Bronchial epithelial cell (primary cell): ENCODE measurements at regions not wholly inside any gene's neighbourhood (a gene's known extent, or its start where the extent isn't known, plus 50 kb on each side); places are given as distances from the start of the nearest gene placed in this dataset.

Source experiments
- DNase-seq: peaks from one replicate; pipeline ENCODE4 v3.0.0-alpha.2; 2010; ENCODE audit warnings: low read depth
- FAIRE-seq: peaks from 2 replicates; lab custom pipeline; 2011; peaks lifted over from hg19 to GRCh38; lab: Jason Lieb, UNC
- H3K27me3 ChIP-seq: 2 replicates; pipeline ENCODE4 v1.5.1; 2011; ENCODE audit warnings: low read length; ENCODE audit not compliant: control insufficient read depth, insufficient read depth
- H3K36me3 ChIP-seq: 2 replicates; pipeline ENCODE4 v1.5.1; 2011; ENCODE audit warnings: low read length; ENCODE audit not compliant: control insufficient read depth, insufficient read depth
- H3K4me3 ChIP-seq: 2 replicates; pipeline ENCODE4 v1.5.1; 2011; ENCODE audit warnings: mild to moderate bottlenecking, low read depth, low read length, control low read depth
- TF ChIP-seq, protein P1 (sequence below): IDR thresholded peaks from 2 replicates; pipeline ENCODE4 v1.5.1; 2011; ENCODE audit warnings: mild to moderate bottlenecking, moderate library complexity, low read length, control low read depth, inconsistent platforms; ENCODE audit not compliant: insufficient read depth, severe bottlenecking

DNA sequence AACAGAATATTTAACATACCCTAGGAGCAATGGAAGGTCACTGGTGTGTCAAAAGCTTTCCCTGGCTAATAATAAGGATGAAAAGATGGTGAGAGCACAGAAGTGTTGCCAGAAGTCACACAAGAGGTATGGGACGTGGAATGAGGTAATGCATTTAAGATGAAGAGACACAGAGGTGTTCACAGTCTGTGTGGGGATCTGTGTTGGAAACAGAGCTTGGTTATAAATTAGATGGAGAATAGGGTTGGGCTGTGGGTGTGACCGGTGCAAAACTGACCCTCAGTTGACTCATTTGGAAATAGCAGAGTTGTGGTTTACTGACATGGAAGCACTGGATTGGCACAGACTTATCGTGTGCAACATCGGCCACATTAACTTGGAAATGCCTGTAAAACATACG, 372.5 kb downstream of the SATB2 start:
- no peak for DNase-seq
- FAIRE-seq: no peak
- Histone ChIP-seq H3K27me3 (no peaks in the 10 kb centered on the region), H3K4me3 (no peak overlapping the region), H3K36me3 (no peaks in the 10 kb centered on the region)
- TF ChIP-seq, protein P1, sequence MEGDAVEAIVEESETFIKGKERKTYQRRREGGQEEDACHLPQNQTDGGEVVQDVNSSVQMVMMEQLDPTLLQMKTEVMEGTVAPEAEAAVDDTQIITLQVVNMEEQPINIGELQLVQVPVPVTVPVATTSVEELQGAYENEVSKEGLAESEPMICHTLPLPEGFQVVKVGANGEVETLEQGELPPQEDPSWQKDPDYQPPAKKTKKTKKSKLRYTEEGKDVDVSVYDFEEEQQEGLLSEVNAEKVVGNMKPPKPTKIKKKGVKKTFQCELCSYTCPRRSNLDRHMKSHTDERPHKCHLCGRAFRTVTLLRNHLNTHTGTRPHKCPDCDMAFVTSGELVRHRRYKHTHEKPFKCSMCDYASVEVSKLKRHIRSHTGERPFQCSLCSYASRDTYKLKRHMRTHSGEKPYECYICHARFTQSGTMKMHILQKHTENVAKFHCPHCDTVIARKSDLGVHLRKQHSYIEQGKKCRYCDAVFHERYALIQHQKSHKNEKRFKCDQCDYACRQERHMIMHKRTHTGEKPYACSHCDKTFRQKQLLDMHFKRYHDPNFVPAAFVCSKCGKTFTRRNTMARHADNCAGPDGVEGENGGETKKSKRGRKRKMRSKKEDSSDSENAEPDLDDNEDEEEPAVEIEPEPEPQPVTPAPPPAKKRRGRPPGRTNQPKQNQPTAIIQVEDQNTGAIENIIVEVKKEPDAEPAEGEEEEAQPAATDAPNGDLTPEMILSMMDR: no peak

DNA sequence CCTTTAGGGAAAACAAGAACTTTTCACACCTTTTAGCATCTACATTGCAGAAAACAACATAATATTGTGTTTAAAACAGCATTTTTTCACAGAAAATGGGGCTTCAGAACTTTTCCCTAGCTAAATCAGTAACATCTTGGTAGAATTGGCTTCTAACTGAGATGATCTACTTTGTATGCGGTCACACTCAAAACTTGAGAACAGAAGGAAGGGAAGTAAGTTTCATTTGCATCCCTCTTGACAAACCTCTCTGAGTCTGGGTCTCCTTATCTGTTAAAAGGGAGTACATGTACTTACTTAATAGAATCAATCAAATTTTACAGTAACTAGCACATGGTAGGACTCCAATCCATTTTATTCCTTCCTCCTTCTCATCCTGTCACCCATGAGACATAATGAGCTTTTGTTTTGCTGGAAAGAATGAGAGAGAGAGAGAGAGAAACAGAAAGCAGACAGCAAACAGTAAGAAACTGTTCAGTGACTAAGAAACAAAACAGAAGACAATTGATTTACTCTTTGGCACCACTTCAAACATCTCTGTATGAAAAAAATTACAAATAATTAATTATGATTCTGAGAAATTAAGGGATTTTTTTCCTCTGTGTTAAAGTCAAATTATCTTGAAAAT, 387.3 kb downstream of the SATB2 start:
- TF ChIP-seq, protein P1: no peak

DNA sequence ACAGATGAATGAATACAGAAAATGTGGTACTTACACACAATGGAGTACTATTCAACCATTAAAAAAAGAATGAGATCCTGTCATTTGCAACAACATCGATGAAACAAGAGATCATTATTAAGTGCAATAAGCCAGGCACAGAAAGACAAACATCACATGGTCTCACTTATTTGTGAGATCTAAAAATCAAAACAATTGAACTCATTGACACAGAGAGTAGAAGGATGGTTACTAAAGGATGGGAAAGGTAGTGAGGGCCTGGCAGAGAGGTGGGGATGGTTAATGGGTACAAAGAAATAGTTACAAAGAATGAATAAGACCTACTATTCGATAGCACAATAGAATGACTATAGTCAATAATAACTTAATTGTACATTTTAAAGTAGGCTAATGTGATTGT, 393.5 kb downstream of the SATB2 start:
- FAIRE-seq: no peak

More for the DNA sequence above, 387.3 kb downstream of the SATB2 start:
- DNase-seq (no peak), FAIRE-seq (no peak)
- Histone ChIP-seq H3K36me3 (no peaks in the 10 kb centered on the region), H3K4me3 (no peak overlapping the region), H3K27me3 (no peaks in the 10 kb centered on the region)

DNA sequence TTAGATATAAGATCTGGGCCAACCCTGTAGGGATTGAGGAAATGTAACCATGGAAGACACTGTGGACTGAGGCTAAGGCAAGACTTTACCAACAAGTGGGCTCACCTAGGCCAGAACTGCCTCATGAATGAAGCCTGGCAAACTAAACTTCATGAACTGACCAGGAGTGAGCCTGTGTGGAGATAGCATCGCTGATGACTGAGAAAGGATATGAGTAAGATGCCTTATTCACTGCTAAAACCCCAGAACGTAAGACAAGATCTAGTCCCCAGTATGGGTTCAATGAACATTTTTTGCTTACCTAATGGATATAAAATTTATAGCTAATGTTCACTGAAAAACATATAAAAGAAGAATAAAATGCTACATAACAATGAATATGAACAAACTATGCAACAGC, 399.8 kb downstream of the SATB2 start:
- no peak for DNase-seq
- Histone ChIP-seq H3K36me3 (no peaks in the 10 kb centered on the region), H3K27me3 (no peaks in the 10 kb centered on the region), H3K4me3 (no peak overlapping the region)
- TF ChIP-seq, protein P1: no peak
- FAIRE-seq: no peak

More for the DNA sequence above, 393.5 kb downstream of the SATB2 start:
- no peak overlapping the region for H3K4me3 ChIP-seq
- no peak for DNase-seq
- H3K36me3 ChIP-seq: no peaks in the 10 kb centered on the region
- TF ChIP-seq, protein P1: no peak
- H3K27me3 ChIP-seq: no peaks in the 10 kb centered on the region

DNA sequence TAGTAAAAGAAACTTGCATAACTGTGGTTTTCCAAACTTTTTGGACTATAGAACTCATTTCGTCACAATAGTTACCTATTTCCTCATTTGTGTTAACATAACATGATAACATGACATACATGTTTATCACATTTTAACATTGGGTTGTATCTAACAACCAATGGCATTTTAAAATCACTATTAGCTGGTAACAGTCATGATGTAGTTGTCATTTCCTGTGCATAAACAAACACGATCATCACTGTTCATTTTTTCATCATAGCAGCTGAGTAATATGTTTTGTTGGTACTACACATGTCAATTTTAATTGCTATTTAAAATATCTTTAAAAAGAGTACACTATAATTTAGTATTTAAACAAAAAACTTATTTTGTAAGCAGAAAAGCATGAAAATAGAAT, 402.4 kb downstream of the SATB2 start:
- DNase-seq: no peak
- Histone ChIP-seq H3K36me3 (no peaks in the 10 kb centered on the region), H3K27me3 (no peaks in the 10 kb centered on the region), H3K4me3 (no peak overlapping the region)
- TF ChIP-seq, protein P1: no peak
- no peak for FAIRE-seq
